Glutamatergic neuron (in vitro differentiated cells): ENCODE measurements at regions not wholly inside any gene's neighbourhood (a gene's known extent, or its start where the extent isn't known, plus 50 kb on each side); places are given as distances from the start of the nearest gene placed in this dataset.

ENCODE experiments used
- DNase-seq: peaks from one replicate; pipeline ENCODE4 v3.0.0; 2022
- H3K27ac Mint-ChIP-seq: one replicate; pipeline ENCODE4 v1.8.0; 2020; ENCODE audit warnings: mild to moderate bottlenecking, mixed read lengths, inconsistent platforms; ENCODE audit not compliant: unreplicated experiment
- H3K27me3 Mint-ChIP-seq: one replicate; pipeline ENCODE4 v1.8.0; 2020; ENCODE audit warnings: mild to moderate bottlenecking, moderate library complexity, mixed read lengths, inconsistent platforms; ENCODE audit not compliant: unreplicated experiment
- H3K36me3 Mint-ChIP-seq: one replicate; pipeline ENCODE4 v1.8.0; 2020; ENCODE audit warnings: mild to moderate bottlenecking, mixed read lengths, inconsistent platforms; ENCODE audit not compliant: unreplicated experiment
- H3K4me1 Mint-ChIP-seq: one replicate; pipeline ENCODE4 v1.8.0; 2020; ENCODE audit warnings: mild to moderate bottlenecking, low read depth, mixed read lengths, inconsistent platforms; ENCODE audit not compliant: unreplicated experiment
- H3K4me3 Mint-ChIP-seq: one replicate; pipeline ENCODE4 v1.8.0; 2020; ENCODE audit warnings: mild to moderate bottlenecking, mixed read lengths, inconsistent platforms; ENCODE audit not compliant: unreplicated experiment
- H3K9me3 Mint-ChIP-seq: one replicate; pipeline ENCODE4 v1.8.0; 2020; ENCODE audit warnings: mild to moderate bottlenecking, moderate library complexity, mixed read lengths, inconsistent platforms; ENCODE audit not compliant: unreplicated experiment
- CTCF ChIP-seq: fragments of 200-600 bp; sonication (generic); IDR thresholded peaks from one replicate; pipeline ENCODE4 v1.5.0; 2021; ENCODE audit not compliant: partially characterized antibody, unreplicated experiment

DNA sequence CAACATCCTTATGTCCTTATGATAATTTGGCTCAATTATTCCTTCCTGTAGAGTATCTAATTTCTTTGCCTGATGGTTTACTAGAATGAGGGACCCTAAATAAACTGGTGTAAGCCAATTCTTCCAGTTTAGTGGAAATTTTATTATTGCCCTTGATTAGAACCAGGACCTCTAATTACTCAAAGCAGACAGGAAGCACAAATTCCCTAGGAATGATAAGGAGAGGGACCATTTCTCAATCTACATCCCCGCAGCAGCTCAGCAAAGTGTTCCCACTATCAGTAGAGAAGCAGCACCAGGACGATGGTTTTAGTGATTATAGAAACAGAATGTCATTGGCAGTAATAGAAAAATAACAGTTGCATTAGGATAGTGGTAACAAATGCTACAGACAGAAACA, 97.1 kb downstream of the PLPPR4 start:
- Mint-ChIP-seq H3K9me3 (no peaks in the 10 kb centered on the region), H3K4me3 (no peak overlapping the region), H3K4me1 (no peaks in the 10 kb centered on the region), H3K27me3 (no peaks in the 10 kb centered on the region), H3K27ac (no peak overlapping the region), H3K36me3 (no peaks in the 10 kb centered on the region)
- no peak for TF ChIP-seq CTCF
- DNase-seq, result no peak

DNA sequence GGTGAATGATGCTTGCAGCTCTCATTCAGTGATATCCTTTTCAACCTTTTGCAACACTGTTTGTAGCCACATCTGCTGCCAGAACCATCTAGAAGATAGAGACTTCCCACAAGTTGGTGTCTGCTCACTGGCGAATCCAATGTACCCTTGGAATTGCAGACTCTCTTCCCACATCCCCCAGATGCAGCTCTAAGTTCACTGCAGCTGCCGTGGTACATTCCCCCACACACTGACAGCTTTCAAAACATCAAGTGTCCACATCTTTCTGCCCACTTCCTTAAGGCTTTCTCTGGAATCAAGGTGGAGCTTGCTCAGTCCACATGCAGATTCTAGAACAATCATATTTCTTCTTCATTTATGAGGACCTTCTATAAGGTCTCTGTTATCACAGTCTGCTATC, 99.2 kb downstream of the PLPPR4 start:
- no peaks in the 10 kb centered on the region for H3K4me1 Mint-ChIP-seq
- H3K27ac Mint-ChIP-seq, result no peak overlapping the region
- no peak for TF ChIP-seq CTCF
- no peak for DNase-seq
- no peak overlapping the region for H3K4me3 Mint-ChIP-seq
- no peaks in the 10 kb centered on the region for H3K36me3 Mint-ChIP-seq
- H3K9me3 Mint-ChIP-seq, result no peaks in the 10 kb centered on the region
- H3K27me3 Mint-ChIP-seq, result no peaks in the 10 kb centered on the region

- Mint-ChIP-seq H3K36me3 (no peaks in the 10 kb centered on the region), H3K9me3 (no peaks in the 10 kb centered on the region), H3K27ac (no peak overlapping the region), H3K4me3 (no peak overlapping the region), H3K4me1 (peaks cover 2% of the 10 kb centered on the region), H3K27me3 (no peaks in the 10 kb centered on the region)
- no peak for DNase-seq
- TF ChIP-seq CTCF, result no peak
These were observed 100.8 kb downstream of the PLPPR4 start for GRCh38 chr1:99365141-99365540.

- Mint-ChIP-seq H3K27ac (no peak overlapping the region), H3K36me3 (no peaks in the 10 kb centered on the region), H3K27me3 (no peaks in the 10 kb centered on the region), H3K4me3 (no peak overlapping the region), H3K4me1 (peaks cover 2% of the 10 kb centered on the region), H3K9me3 (no peaks in the 10 kb centered on the region)
- DNase-seq, result no peak
- TF ChIP-seq CTCF, result no peak
These were observed 101.3 kb downstream of the PLPPR4 start for GRCh38 chr1:99365545-99365944.

DNA sequence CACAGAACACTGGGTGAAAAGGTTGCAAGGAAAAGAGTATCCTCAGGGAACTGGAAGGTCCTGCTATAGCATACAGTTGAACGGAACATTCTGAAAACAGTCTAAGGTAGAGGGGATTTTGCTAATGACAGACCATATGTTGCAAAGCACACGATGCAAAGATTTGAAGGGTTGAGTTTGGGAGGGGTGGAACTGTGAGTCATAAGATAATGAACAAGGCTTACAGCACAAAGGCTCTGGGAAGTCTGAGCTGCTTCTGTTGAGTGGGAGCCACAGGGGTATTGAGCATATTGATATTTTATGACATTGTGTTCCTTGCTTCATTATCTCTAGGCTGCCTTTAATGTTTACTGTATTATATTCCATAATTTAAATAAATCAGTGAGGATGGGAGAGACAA, 104.9 kb downstream of the PLPPR4 start:
- DNase-seq, result no peak
- H3K27me3 Mint-ChIP-seq, result no peaks in the 10 kb centered on the region
- H3K27ac Mint-ChIP-seq, result no peak overlapping the region
- H3K36me3 Mint-ChIP-seq, result no peaks in the 10 kb centered on the region
- H3K4me3 Mint-ChIP-seq, result no peak overlapping the region
- H3K4me1 Mint-ChIP-seq, result peaks cover 2% of the 10 kb centered on the region
- peaks cover 1% of the 10 kb centered on the region for H3K9me3 Mint-ChIP-seq
- no peak for TF ChIP-seq CTCF
